B cell (primary cell): ENCODE measurements at regions not wholly inside any gene's neighbourhood (a gene's known extent, or its start where the extent isn't known, plus 50 kb on each side); places are given as distances from the start of the nearest gene placed in this dataset.
"Not testable (repeated sequence)": the region's sequence is repeated elsewhere in the genome, so short reads cannot be mapped to it uniquely, and the experiment has no call there.

Source experiments
- ATAC-seq: fragments of 200-7000 bp; cut with Tn5 transposase; one replicate; pipeline ENCODE4 v1.10.0; 2021; ENCODE audit warnings: low read depth, mild to moderate bottlenecking, moderate number of reproducible peaks, moderate library complexity
- CTCF ChIA-PET: fragments of 350-600 bp; sonication (Branson Sonifier 250); formaldehyde crosslinking; loops from one replicate; lab custom pipeline; 2021; ENCODE audit warnings: antibody characterized with exemption, inconsistent platforms; lab: Charles Lee
- POLR2A ChIA-PET: fragments of 350-600 bp; sonication (Branson Sonifier 250); formaldehyde crosslinking; loops from one replicate; lab custom pipeline; 2021; ENCODE audit warnings: antibody characterized with exemption; lab: Charles Lee
- DNase-seq: peaks from one replicate; pipeline ENCODE4 v3.0.0; 2013
- H2AFZ ChIP-seq: 2 replicates; pipeline ENCODE4 v1.6.1; 2012; ENCODE audit warnings: mild to moderate bottlenecking, low read depth, low read length; ENCODE audit not compliant: insufficient read depth, poor library complexity, severe bottlenecking
- H3K27ac ChIP-seq, 2 donors: 1 replicate in 1 of 2; 2 replicates in 1 of 2; pipeline ENCODE4 v1.5.1; 2012 to 2013; ENCODE audit warnings: low read length in 2 of 2, mild to moderate bottlenecking in 2 of 2, moderate library complexity in 1 of 2
- H3K27me3 ChIP-seq, 4 experiments: fragments of 200-600 bp in 1 of 4; sonication (generic) in 1 of 4; replicated peaks in 1 of 4; 1 replicate in 2 of 4; 2 replicates in 2 of 4; pipeline versions ENCODE4 v1.6.1 to v1.7.0; 2013 to 2016; ENCODE audit warnings: low read length in 3 of 4, mild to moderate bottlenecking in 2 of 4, mixed read lengths in 1 of 4, moderate library complexity in 1 of 4; ENCODE audit not compliant: insufficient read depth in 4 of 4, control insufficient read depth in 3 of 4; ENCODE audit errors: control extremely low read depth in 1 of 4
- H3K36me3 ChIP-seq, 2 experiments: replicated peaks in 1 of 2; 1 replicate in 1 of 2; 2 replicates in 1 of 2; pipeline versions ENCODE4 v1.6.1 to v1.7.1; 2013; ENCODE audit warnings: low read length in 1 of 2; ENCODE audit not compliant: insufficient read depth in 2 of 2, control insufficient read depth in 1 of 2; ENCODE audit errors: control extremely low read depth in 1 of 2, extremely low read depth in 1 of 2
- H3K4me1 ChIP-seq, 2 donors: fragments of 200-600 bp in 1 of 2; sonication (generic) in 1 of 2; 1 replicate in 1 of 2; 2 replicates in 1 of 2; pipeline versions ENCODE4 v1.5.1 to v1.6.1; 2013 to 2017; ENCODE audit warnings: low read length in 2 of 2; ENCODE audit not compliant: control insufficient read depth in 2 of 2, insufficient read depth in 2 of 2
- H3K4me2 ChIP-seq: replicated peaks from 2 replicates; pipeline ENCODE3; 2012; ENCODE audit warnings: mild to moderate bottlenecking, low read depth, low read length; ENCODE audit not compliant: poor library complexity, severe bottlenecking
- H3K4me3 ChIP-seq, 5 experiments: fragments of 200-600 bp in 1 of 5; sonication (generic) in 1 of 5; 1 replicate in 3 of 5; 2 replicates in 2 of 5; pipeline versions ENCODE4 v1.5.1 to v1.7.0; 2011 to 2016; ENCODE audit warnings: low read length in 4 of 5, mild to moderate bottlenecking in 4 of 5, low read depth in 2 of 5, control low read depth in 1 of 5, moderate library complexity in 1 of 5; ENCODE audit not compliant: insufficient read depth in 1 of 5; ENCODE audit errors: control extremely low read depth in 1 of 5, extremely low read depth in 1 of 5
- H3K79me2 ChIP-seq: fragments of 200-600 bp; sonication (generic); one replicate; pipeline ENCODE4 v1.6.0; 2016; ENCODE audit warnings: low read length; ENCODE audit not compliant: control insufficient read depth, insufficient read depth
- H3K9ac ChIP-seq: fragments of 200-600 bp; sonication (generic); 2 replicates; pipeline ENCODE4 v1.6.1; 2017; ENCODE audit warnings: mild to moderate bottlenecking, low read length, moderate library complexity
- H3K9me3 ChIP-seq, 3 donors: one replicate each; pipeline versions ENCODE4 v1.6.1 to v1.7.1; 2013; ENCODE audit warnings: low read length in 2 of 3; ENCODE audit not compliant: control insufficient read depth in 2 of 3, insufficient read depth in 1 of 3; ENCODE audit errors: control extremely low read depth in 1 of 3
- H4K20me1 ChIP-seq: 2 replicates; pipeline ENCODE4 v1.6.0; 2012; ENCODE audit warnings: mild to moderate bottlenecking, low read length; ENCODE audit not compliant: insufficient read depth, control insufficient read depth, poor library complexity, severe bottlenecking
- H3K27ac Mint-ChIP-seq: one replicate; pipeline ENCODE4 v1.8.0; 2021; ENCODE audit warnings: mixed read lengths
- H3K27me3 Mint-ChIP-seq: one replicate; pipeline ENCODE4 v1.8.0; 2021; ENCODE audit warnings: mixed read lengths
- H3K4me1 Mint-ChIP-seq: one replicate; pipeline ENCODE4 v1.8.0; 2021; ENCODE audit warnings: mixed read lengths
- H3K4me3 Mint-ChIP-seq: one replicate; pipeline ENCODE4 v1.8.0; 2021; ENCODE audit warnings: mixed read lengths
- H3K9me3 Mint-ChIP-seq: one replicate; pipeline ENCODE4 v1.8.0; 2022; ENCODE audit warnings: mixed read lengths; ENCODE audit not compliant: insufficient read depth
- EZH2 ChIP-seq: IDR thresholded peaks from 2 replicates; pipeline ENCODE4 v1.6.1; 2012; ENCODE audit warnings: borderline replicate concordance, low read depth, mild to moderate bottlenecking, moderate library complexity, low read length; ENCODE audit not compliant: insufficient read depth, poor library complexity, severe bottlenecking
- WGBS: methylation state at CpG from one replicate; pipeline ENCODE4 v1.1.5; 2013; ENCODE audit warnings: missing lambda C conversion rate; ENCODE audit not compliant: insufficient coverage; 5-methylcytosine and 5-hydroxymethylcytosine counted together
- intact Hi-C: fragments of 100-400 bp; cut with micrococcal nuclease; formaldehyde crosslinking; loops from one replicate; pipeline ENCODE4 v1.10.0; 2022
- TF ChIP-seq, protein P1 (sequence below): fragments of 200-600 bp; IDR thresholded peaks from one replicate; pipeline ENCODE4 v1.8.0; 2022; ENCODE audit warnings: antibody characterized with exemption, mild to moderate bottlenecking

- no peak overlapping the region for H3K9ac ChIP-seq
- 93% methylated on average over 5 of the region's 7 CpGs for WGBS
- intact Hi-C loops = loop anchor here (10.0 kb wide), 1 partner anchor 1252 kb away; no protein-coding TSS in a partner anchor
- no peak for DNase-seq
- Mint-ChIP-seq H3K27me3 (peaks cover 6% of the 10 kb centered on the region), H3K4me1 (no peaks in the 10 kb centered on the region), H3K9me3 (peaks cover 1% of the 10 kb centered on the region), H3K27ac (no peak overlapping the region), H3K4me3 (no peak overlapping the region)
- no peaks in the 10 kb centered on the region for H3K27me3 ChIP-seq
- no peak overlapping the region for H3K27ac ChIP-seq
- no peak for ATAC-seq
- no peak overlapping the region for H3K4me3 ChIP-seq
- no peak overlapping the region for H2AFZ ChIP-seq
- peaks cover 0 to 5% (median 0%) of the 10 kb centered on the region in 3 donors for H3K9me3 ChIP-seq
- H3K36me3 ChIP-seq = no peaks in the 10 kb centered on the region
- H3K4me1 ChIP-seq = no peaks in the 10 kb centered on the region
- H3K4me2 ChIP-seq = no peak overlapping the region
- POLR2A ChIA-PET = no interaction called here
- no peaks in the 10 kb centered on the region for H4K20me1 ChIP-seq
- no peaks in the 10 kb centered on the region for H3K79me2 ChIP-seq
- no peak for TF ChIP-seq EZH2
- TF ChIP-seq, protein P1, sequence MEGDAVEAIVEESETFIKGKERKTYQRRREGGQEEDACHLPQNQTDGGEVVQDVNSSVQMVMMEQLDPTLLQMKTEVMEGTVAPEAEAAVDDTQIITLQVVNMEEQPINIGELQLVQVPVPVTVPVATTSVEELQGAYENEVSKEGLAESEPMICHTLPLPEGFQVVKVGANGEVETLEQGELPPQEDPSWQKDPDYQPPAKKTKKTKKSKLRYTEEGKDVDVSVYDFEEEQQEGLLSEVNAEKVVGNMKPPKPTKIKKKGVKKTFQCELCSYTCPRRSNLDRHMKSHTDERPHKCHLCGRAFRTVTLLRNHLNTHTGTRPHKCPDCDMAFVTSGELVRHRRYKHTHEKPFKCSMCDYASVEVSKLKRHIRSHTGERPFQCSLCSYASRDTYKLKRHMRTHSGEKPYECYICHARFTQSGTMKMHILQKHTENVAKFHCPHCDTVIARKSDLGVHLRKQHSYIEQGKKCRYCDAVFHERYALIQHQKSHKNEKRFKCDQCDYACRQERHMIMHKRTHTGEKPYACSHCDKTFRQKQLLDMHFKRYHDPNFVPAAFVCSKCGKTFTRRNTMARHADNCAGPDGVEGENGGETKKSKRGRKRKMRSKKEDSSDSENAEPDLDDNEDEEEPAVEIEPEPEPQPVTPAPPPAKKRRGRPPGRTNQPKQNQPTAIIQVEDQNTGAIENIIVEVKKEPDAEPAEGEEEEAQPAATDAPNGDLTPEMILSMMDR = no peak
- CTCF ChIA-PET = interaction anchor here (0.8 to 6.0 kb wide), 8 partner anchors 13 to 823 kb away, joined by 3 to 63 read pairs (median 14); no protein-coding TSS in a partner anchor
Measured at GRCh38 chr2:71922499-71923142, 225.0 kb downstream of the CYP26B1 start.

DNA sequence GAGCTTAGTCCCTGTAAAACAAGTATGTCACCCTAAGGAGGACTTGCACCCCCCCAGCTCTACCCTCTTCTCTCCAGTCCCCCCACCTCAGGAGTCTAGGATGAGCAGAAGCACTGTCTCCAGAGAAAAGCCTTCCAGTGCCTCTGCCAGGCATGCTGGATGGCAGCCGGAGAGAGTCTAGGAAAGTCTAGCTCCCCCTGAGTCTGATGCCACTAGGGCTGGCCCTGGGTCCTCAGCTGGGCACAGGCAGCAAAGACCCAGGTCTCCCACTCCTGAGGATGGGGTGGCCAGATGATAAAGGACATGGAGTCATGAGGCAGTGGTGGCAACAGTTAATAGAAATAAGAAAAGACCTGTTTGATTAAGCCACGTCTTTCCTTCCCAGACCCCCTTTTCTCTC is 225.6 kb downstream of the CYP26B1 start:
- 89% methylated on average over 1 of the region's 2 CpGs for WGBS
- H3K4me1 ChIP-seq = no peaks in the 10 kb centered on the region
- H3K27ac ChIP-seq = no peak overlapping the region
- TF ChIP-seq, protein P1 = no peak
- TF ChIP-seq EZH2 = no peak
- intact Hi-C loops = loop anchor here (10.0 kb wide), 1 partner anchor 1253 kb away; no protein-coding TSS in a partner anchor
- no peaks in the 10 kb centered on the region for H3K79me2 ChIP-seq
- no peak overlapping the region for H2AFZ ChIP-seq
- H3K36me3 ChIP-seq = no peaks in the 10 kb centered on the region
- DNase-seq = no peak
- POLR2A ChIA-PET = no interaction called here
- ATAC-seq = no peak
- H3K9ac ChIP-seq = no peak overlapping the region
- peaks cover 0 to 5% (median 0%) of the 10 kb centered on the region in 3 donors for H3K9me3 ChIP-seq
- H3K4me3 Mint-ChIP-seq = no peak overlapping the region
- no peak overlapping the region for H3K4me3 ChIP-seq
- H3K27me3 Mint-ChIP-seq = peaks cover 9% of the 10 kb centered on the region
- H3K4me2 ChIP-seq = no peak overlapping the region
- no peaks in the 10 kb centered on the region for H4K20me1 ChIP-seq
- peaks cover 3% of the 10 kb centered on the region for H3K9me3 Mint-ChIP-seq
- H3K27ac Mint-ChIP-seq = no peak overlapping the region
- no peaks in the 10 kb centered on the region for H3K4me1 Mint-ChIP-seq
- CTCF ChIA-PET = interaction anchor here (0.8 to 6.0 kb wide), 3 partner anchors 25 to 658 kb away, joined by 3 to 63 read pairs (median 15); no protein-coding TSS in a partner anchor
- H3K27me3 ChIP-seq = no peaks in the 10 kb centered on the region

GRCh38 chr2:71920819-71921218 is 226.8 kb downstream of the CYP26B1 start:
- WGBS = 60% methylated on average over 1 of the region's 5 CpGs
- H3K9ac ChIP-seq, H3K4me3 Mint-ChIP-seq, POLR2A ChIA-PET, H3K9me3 Mint-ChIP-seq, H3K4me1 Mint-ChIP-seq, H3K27me3 ChIP-seq, H3K79me2 ChIP-seq, H2AFZ ChIP-seq, H3K4me2 ChIP-seq, H4K20me1 ChIP-seq, H3K27me3 Mint-ChIP-seq, H3K27ac Mint-ChIP-seq, ATAC-seq, H3K36me3 ChIP-seq, H3K4me3 ChIP-seq, H3K9me3 ChIP-seq, H3K27ac ChIP-seq, H3K4me1 ChIP-seq, DNase-seq: not testable (repeated sequence)
- intact Hi-C loops = loop anchor here (10.0 kb wide), 1 partner anchor 1254 kb away; no protein-coding TSS in a partner anchor
- CTCF ChIA-PET = interaction anchor here (6.0 kb wide), 1 partner anchor 659 kb away, joined by 63 read pairs; no protein-coding TSS in a partner anchor
